ENCODE measurements at regions not wholly inside any gene's neighbourhood (a gene's known extent, or its start where the extent isn't known, plus 50 kb on each side); places are given as distances from the start of the nearest gene placed in this dataset.
A peak's percentile ranks its signal among the peaks of the same experiment; 100 is the strongest.

GRCh38 chr1:106319612-106320011, 736.9 kb upstream of the PRMT6 start:
- H2AFZ ChIP-seq (ENCODE audit: low read length), result no peak overlapping the region
- CTCF ChIA-PET (ENCODE audit: low intra/inter-chr PET ratio, low total read pairs), result no interaction called here

More at GRCh38 chr1:106319612-106320011, 736.9 kb upstream of the PRMT6 start:
- intact Hi-C loops (cut with micrococcal nuclease; ENCODE audit: unreplicated experiment) (no loop called here), in situ Hi-C loops (cut with HindIII; ENCODE audit: extremely low pct_ligation_motif_present, low pct_unique_long_range_greater_than_20kb) (no loop called here)
- H3K36me3 ChIP-seq (replicated peaks in 1 of 2; ENCODE audit: control insufficient read depth in 1 of 2, insufficient read depth in 2 of 2, low read length in 2 of 2), result no peaks in the 10 kb centered on the region
- POLR2A ChIA-PET, result no interaction called here
- WGBS (ENCODE audit: low lambda C conversion rate), result 16% methylated on average over 3 of the region's 3 CpGs
- no peaks in the 10 kb centered on the region for H3K4me1 ChIP-seq (ENCODE audit: insufficient read depth, low read length)
- TF ChIP-seq MAFF (IDR thresholded peaks at IDR 0.05; ENCODE audit: low read depth, low read length) (peak; percentile 89), BCLAF1 (IDR thresholded peaks at IDR 0.05) (no peak), MAFK (conservative IDR thresholded peaks at IDR 0.05 in 1 of 2, IDR thresholded peaks at IDR 0.05 in 1 of 2; ENCODE audit: low read length in 2 of 2) (peak; percentile 78 to 93), ATF6 (CRISPR knock-in tag; conservative IDR thresholded peaks at IDR 0.05) (no peak)
- no peaks in the 10 kb centered on the region; a peak in 1 of 5 replicates for H3K27me3 ChIP-seq (ENCODE audit: control insufficient read depth in 1 of 2, insufficient read depth in 2 of 2, low read length in 2 of 2)
- H3K27ac ChIP-seq (ENCODE audit: extremely low read length, insufficient read depth, low read length), result no peak overlapping the region
- no peaks in the 10 kb centered on the region for H4K20me1 ChIP-seq (ENCODE audit: insufficient read depth, low read length)
- no peak for DNase-seq (ENCODE audit: low spot score)
- BruUV-seq (replicated peaks), result no TSS peak
- ATAC-seq, result no peak
- H3K4me3 ChIP-seq (replicated peaks in 1 of 3; ENCODE audit: insufficient read depth in 1 of 3, low read depth in 2 of 3, low read length in 3 of 3), result no peak overlapping the region
- no peaks in the 10 kb centered on the region for H3K79me2 ChIP-seq (ENCODE audit: insufficient read depth, low read length)
- H3K9me3 ChIP-seq (ENCODE audit: low read length), result peaks cover 81% of the 10 kb centered on the region
- H3K4me2 ChIP-seq (ENCODE audit: low read depth, low read length), result no peak overlapping the region
- H3K9ac ChIP-seq (ENCODE audit: insufficient read depth, low read depth, low read length), result no peak overlapping the region
- no peak for FAIRE-seq
